Gastroesophageal sphincter (tissue), 4 donors: ENCODE measurements at regions not wholly inside any gene's neighbourhood (a gene's known extent, or its start where the extent isn't known, plus 50 kb on each side); places are given as distances from the start of the nearest gene placed in this dataset.
"Not testable (repeated sequence)": the region's sequence is repeated elsewhere in the genome, so short reads cannot be mapped to it uniquely, and the experiment has no call there.

ENCODE experiments used
- ATAC-seq: fragments of 150-250 bp; one replicate; pipeline ENCODE4 v1.9.1; 2016; ENCODE audit warnings: mild to moderate bottlenecking, moderate library complexity
- H3K27ac ChIP-seq, 4 donors: fragments of 200-600 bp; sonication (generic) in 3 of 4; 1 replicate in 3 of 4; 2 replicates in 1 of 4; pipeline ENCODE4 v1.5.1; 2016 to 2019
- H3K27me3 ChIP-seq: fragments of 200-600 bp; sonication (generic); one replicate; pipeline ENCODE4 v1.5.1; 2019
- H3K36me3 ChIP-seq, 2 donors: fragments of 200-600 bp; sonication (generic); one replicate each; pipeline ENCODE4 v1.5.1; 2019; ENCODE audit warnings: control low read depth in 1 of 2
- H3K4me1 ChIP-seq, 3 donors: fragments of 200-600 bp; sonication (generic); 1 replicate in 2 of 3; 2 replicates in 1 of 3; pipeline ENCODE4 v1.5.1; 2016 to 2019; ENCODE audit warnings: control low read depth in 2 of 3
- H3K4me3 ChIP-seq, 2 donors: fragments of 200-600 bp; sonication (generic); one replicate each; pipeline ENCODE4 v1.5.1; 2019; ENCODE audit warnings: mild to moderate bottlenecking in 1 of 2, moderate library complexity in 1 of 2
- H3K9me3 ChIP-seq, 3 donors: fragments of 200-600 bp; sonication (generic); one replicate each; pipeline ENCODE4 v1.5.1; 2017 to 2019; ENCODE audit warnings: control low read depth in 2 of 3
- CTCF ChIP-seq, 4 experiments: fragments of 200-600 bp in 2 of 4; fragments of 450-650 bp in 2 of 4; sonication (generic) in 1 of 4; IDR thresholded peaks; one replicate each; pipeline ENCODE4 v1.5.1; 2017 to 2019; ENCODE audit warnings: antibody characterized with exemption in 4 of 4, mild to moderate bottlenecking in 2 of 4, moderate library complexity in 2 of 4
- EP300 ChIP-seq: sonication (generic); formaldehyde crosslinking; IDR thresholded peaks from one replicate; pipeline ENCODE4 v1.6.1; 2017; ENCODE audit warnings: antibody characterized with exemption, mild to moderate bottlenecking
- POLR2A ChIP-seq, 2 donors: fragments of 450-650 bp; IDR thresholded peaks; one replicate each; pipeline ENCODE4 v1.6.1; 2017; ENCODE audit warnings: antibody characterized with exemption in 2 of 2, mild to moderate bottlenecking in 2 of 2, moderate library complexity in 1 of 2
- POLR2AphosphoS5 ChIP-seq: sonication (generic); formaldehyde crosslinking; IDR thresholded peaks from one replicate; pipeline ENCODE4 v1.6.1; 2017; ENCODE audit warnings: antibody characterized with exemption
- WGBS, 2 donors: methylation state at CpG; one replicate each; pipeline ENCODE4 v1.1.5; 2018; ENCODE audit warnings: low coverage in 1 of 2; 5-methylcytosine and 5-hydroxymethylcytosine counted together

GRCh38 chr10:8691498-8692017 lies 637.1 kb downstream of the GATA3 start:
- 51 to 75% methylated on average over 4 to 5 of the region's 5 CpGs for WGBS, 2 donors
- no peaks in the 10 kb centered on the region for H3K4me1 ChIP-seq
- TF ChIP-seq EP300 (no peak), POLR2A (IDR thresholded peaks at IDR 0.05) (no peak), POLR2AphosphoS5 (no peak), CTCF (IDR thresholded peaks at IDR 0.05) (no peak)
- H3K9me3 ChIP-seq = no peaks in the 10 kb centered on the region
- ATAC-seq = no peak
- H3K36me3 ChIP-seq = no peaks in the 10 kb centered on the region
- no peak overlapping the region for H3K27ac ChIP-seq
- no peaks in the 10 kb centered on the region for H3K27me3 ChIP-seq
- H3K4me3 ChIP-seq = no peak overlapping the region

GRCh38 chr10:8693635-8694034 lies 639.1 kb downstream of the GATA3 start:
- ATAC-seq, H3K4me1 ChIP-seq: not testable (repeated sequence)

GRCh38 chr10:8696746-8697145 lies 642.3 kb downstream of the GATA3 start:
- no peak for ATAC-seq
- H3K27ac ChIP-seq = no peak overlapping the region
- no peaks in the 10 kb centered on the region for H3K9me3 ChIP-seq
- H3K4me3 ChIP-seq = no peak overlapping the region
- no peaks in the 10 kb centered on the region for H3K27me3 ChIP-seq
- no peaks in the 10 kb centered on the region for H3K4me1 ChIP-seq
- no peak for TF ChIP-seq POLR2A (IDR thresholded peaks at IDR 0.05)
- no peak for TF ChIP-seq EP300
- no peak for TF ChIP-seq POLR2AphosphoS5
- TF ChIP-seq CTCF (IDR thresholded peaks at IDR 0.05) = no peak
- no peaks in the 10 kb centered on the region for H3K36me3 ChIP-seq
- WGBS, 2 donors = 70 to 78% methylated on average over 4 to 6 of the region's 6 CpGs

More at GRCh38 chr10:8693635-8694034, 639.1 kb downstream of the GATA3 start:
- not testable (repeated sequence) for H3K4me3 ChIP-seq, H3K9me3 ChIP-seq, H3K36me3 ChIP-seq, H3K27ac ChIP-seq, H3K27me3 ChIP-seq
- 70 to 90% methylated on average over 2 of the region's 2 CpGs for WGBS, 2 donors

- H3K4me1 ChIP-seq = no peaks in the 10 kb centered on the region
- ATAC-seq = no peak
- no peaks in the 10 kb centered on the region for H3K9me3 ChIP-seq
- TF ChIP-seq EP300 = no peak
- no peak for TF ChIP-seq POLR2AphosphoS5
- TF ChIP-seq CTCF (IDR thresholded peaks at IDR 0.05) = no peak
- TF ChIP-seq POLR2A (IDR thresholded peaks at IDR 0.05) = no peak
- H3K36me3 ChIP-seq = no peaks in the 10 kb centered on the region
- H3K27me3 ChIP-seq = no peaks in the 10 kb centered on the region
- H3K4me3 ChIP-seq = no peak overlapping the region
- no peak overlapping the region for H3K27ac ChIP-seq
Measured at GRCh38 chr10:8700689-8701088, 646.2 kb downstream of the GATA3 start.

- Histone ChIP-seq H3K27ac (no peak overlapping the region), H3K36me3 (no peaks in the 10 kb centered on the region), H3K4me1 (no peaks in the 10 kb centered on the region), H3K9me3 (no peaks in the 10 kb centered on the region), H3K27me3 (no peaks in the 10 kb centered on the region), H3K4me3 (no peak overlapping the region)
- WGBS, 2 donors = 73 to 78% methylated on average over 3 to 4 of the region's 4 CpGs
- ATAC-seq = no peak
- TF ChIP-seq POLR2A (IDR thresholded peaks at IDR 0.05) = no peak
Measured at GRCh38 chr10:8702181-8702580, 647.7 kb downstream of the GATA3 start.

- peaks cover 9% of the 10 kb centered on the region for H3K27me3 ChIP-seq
- H3K4me1 ChIP-seq = no peaks in the 10 kb centered on the region
- 63 to 76% methylated on average over 3 of the region's 3 CpGs for WGBS, 2 donors
- no peak overlapping the region for H3K4me3 ChIP-seq
- TF ChIP-seq EP300 (no peak), POLR2A (IDR thresholded peaks at IDR 0.05) (no peak)
- ATAC-seq = no peak
- H3K9me3 ChIP-seq = no peaks in the 10 kb centered on the region
- no peaks in the 10 kb centered on the region for H3K36me3 ChIP-seq
- H3K27ac ChIP-seq = no peak overlapping the region
Measured at GRCh38 chr10:8705415-8705814, 650.9 kb downstream of the GATA3 start.
